A549 (cell line): ENCODE measurements at regions not wholly inside any gene's neighbourhood (a gene's known extent, or its start where the extent isn't known, plus 50 kb on each side); places are given as distances from the start of the nearest gene placed in this dataset.

Experiments
- ATAC-seq, 2 experiments: fragments of 200-7000 bp in 1 of 2; fragments of >200 bp in 1 of 2; cut with Nextera tagmentation in 1 of 2; cut with Tn5 transposase in 1 of 2; 3 replicates each; pipeline versions ENCODE4 v1.8.0 to v1.9.1; 2018 to 2020; ENCODE audit warnings: mild to moderate bottlenecking in 1 of 2, moderate library complexity in 1 of 2
- CTCF ChIA-PET: fragments of 300-600 bp; sonication (Branson Sonifier 250); formaldehyde crosslinking; extraction: SDS; loops from one replicate; lab custom pipeline; 2021; ENCODE audit warnings: antibody characterized with exemption, inconsistent platforms; lab: Yijun Ruan, JAX
- POLR2A ChIA-PET: fragments of 350-600 bp; formaldehyde crosslinking; extraction: SDS; loops from one replicate; lab custom pipeline; 2021; ENCODE audit warnings: antibody characterized with exemption, inconsistent platforms; lab: Yijun Ruan, JAX
- DNase-seq, 2 experiments: peaks; one replicate each; pipeline versions ENCODE4 v3.0.0 to v3.0.0-alpha.2; 2011 to 2016; ENCODE audit warnings: low read depth in 1 of 2, low spot score in 1 of 2
- FAIRE-seq: peaks from 2 replicates; lab custom pipeline; 2011; peaks lifted over from hg19 to GRCh38; lab: Jason Lieb, UNC
- H3K27ac ChIP-seq, 2 experiments: fragments of >200 bp; sonication (Bioruptor Twin); formaldehyde crosslinking; 3 replicates each; pipeline ENCODE4 v1.5.1; 2016 to 2017
- H3K4me1 ChIP-seq: fragments of >200 bp; sonication (Bioruptor Twin); formaldehyde crosslinking; 3 replicates; pipeline ENCODE4 v1.6.1; 2016
- H3K4me2 ChIP-seq: fragments of >200 bp; sonication (Bioruptor Twin); formaldehyde crosslinking; 3 replicates; pipeline ENCODE4 v1.6.1; 2016
- H3K4me3 ChIP-seq: fragments of >200 bp; sonication (Bioruptor Twin); formaldehyde crosslinking; 3 replicates; pipeline ENCODE4 v1.5.1; 2016
- H3K9me3 ChIP-seq: fragments of >200 bp; sonication (Bioruptor Twin); formaldehyde crosslinking; 3 replicates; pipeline ENCODE4 v1.6.1; 2016
- BHLHE40 ChIP-seq: IDR thresholded peaks from 2 replicates; pipeline ENCODE4 v1.6.1; 2012; ENCODE audit warnings: low read depth, low read length, inconsistent platforms
- CEBPB ChIP-seq, 2 experiments: fragments of >200 bp in 1 of 2; sonication (Bioruptor Twin) in 1 of 2; formaldehyde crosslinking in 1 of 2; IDR thresholded peaks; 2 replicates each; pipeline ENCODE4 v1.6.1; 2012 to 2016
- CHD4 ChIP-seq: fragments of 200-600 bp; sonication (generic); IDR thresholded peaks from 2 replicates; pipeline ENCODE4 v1.6.1; 2016; ENCODE audit warnings: antibody characterized with exemption, mild to moderate bottlenecking, borderline replicate concordance
- ELK1 ChIP-seq: fragments of 150-350 bp; IDR thresholded peaks from 2 replicates; pipeline ENCODE4 v1.6.1; 2014; ENCODE audit warnings: low read depth, mild to moderate bottlenecking, low read length
- EP300 ChIP-seq, 2 experiments: fragments of >200 bp; sonication (Bioruptor Twin); formaldehyde crosslinking; IDR thresholded peaks; 2 replicates in 1 of 2; 3 replicates in 1 of 2; pipeline ENCODE4 v1.6.1; 2016 to 2017
- ESRRA ChIP-seq: fragments of 150-350 bp; IDR thresholded peaks from 2 replicates; pipeline ENCODE4 v1.6.1; 2014; ENCODE audit warnings: mild to moderate bottlenecking, low read length, borderline replicate concordance
- FOSB ChIP-seq: fragments of 250-450 bp; sonication (Bioruptor Pico); IDR thresholded peaks from 2 replicates; pipeline ENCODE4 v1.5.0; 2020; ENCODE audit warnings: mild to moderate bottlenecking, moderate library complexity
- FOXS1 ChIP-seq: fragments of 250-450 bp; sonication (Bioruptor Pico); IDR thresholded peaks from 2 replicates; pipeline ENCODE4 v1.5.0; 2020; ENCODE audit warnings: mild to moderate bottlenecking, moderate library complexity
- GATA3 ChIP-seq: IDR thresholded peaks from 2 replicates; pipeline ENCODE4 v1.6.1; 2012; ENCODE audit warnings: borderline replicate concordance
- HOXA7 ChIP-seq: fragments of 250-450 bp; sonication (Bioruptor Pico); IDR thresholded peaks from 2 replicates; pipeline ENCODE4 v1.5.0; 2020; ENCODE audit warnings: mild to moderate bottlenecking, moderate library complexity
- HOXB5 ChIP-seq: fragments of 250-450 bp; sonication (Bioruptor Pico); IDR thresholded peaks from 2 replicates; pipeline ENCODE4 v1.5.0; 2020; ENCODE audit warnings: mild to moderate bottlenecking, moderate library complexity
- JUN ChIP-seq, 2 experiments: fragments of >200 bp; sonication (Bioruptor Twin); formaldehyde crosslinking; IDR thresholded peaks; 2 replicates in 1 of 2; 3 replicates in 1 of 2; pipeline ENCODE4 v1.6.1; 2016 to 2017
- KDM5A ChIP-seq: fragments of 200-600 bp; sonication (generic); IDR thresholded peaks from 2 replicates; pipeline ENCODE4 v1.6.1; 2016; ENCODE audit warnings: antibody characterized with exemption, mild to moderate bottlenecking
- MAFK ChIP-seq: fragments of 450-650 bp; IDR thresholded peaks from 2 replicates; pipeline ENCODE4 v1.6.1; 2014; ENCODE audit not compliant: partially characterized antibody
- MAX ChIP-seq: IDR thresholded peaks from 2 replicates; pipeline ENCODE4 v1.6.1; 2012
- MYC ChIP-seq: IDR thresholded peaks from 2 replicates; pipeline ENCODE4 v1.6.1; 2012; ENCODE audit warnings: mild to moderate bottlenecking, inconsistent platforms, low read length, improper control_type of control experiment, borderline replicate concordance
- NFE2L2 ChIP-seq: fragments of 150-350 bp; conservative IDR thresholded peaks from 2 replicates; pipeline ENCODE4 v1.6.1; 2014; ENCODE audit warnings: low read length
- NPAS2 ChIP-seq: fragments of 250-450 bp; sonication (Bioruptor Pico); IDR thresholded peaks from 2 replicates; pipeline ENCODE4 v1.8.0; 2022; ENCODE audit warnings: mild to moderate bottlenecking, moderate library complexity, borderline replicate concordance
- PHF8 ChIP-seq: fragments of 200-600 bp; sonication (generic); IDR thresholded peaks from 2 replicates; pipeline ENCODE4 v1.6.1; 2016; ENCODE audit warnings: low read depth, mild to moderate bottlenecking, antibody characterized with exemption, moderate library complexity, borderline replicate concordance
- RAD21 ChIP-seq, 2 experiments: fragments of >200 bp in 1 of 2; sonication (Bioruptor Twin) in 1 of 2; formaldehyde crosslinking in 1 of 2; IDR thresholded peaks in 1 of 2; conservative IDR thresholded peaks in 1 of 2; 2 replicates in 1 of 2; 3 replicates in 1 of 2; pipeline ENCODE4 v1.6.1; 2012 to 2018; ENCODE audit warnings: inconsistent platforms in 1 of 2
- RARB ChIP-seq: fragments of 250-450 bp; sonication (Bioruptor Pico); IDR thresholded peaks from 2 replicates; pipeline ENCODE4 v1.8.0; 2021; ENCODE audit warnings: mild to moderate bottlenecking, moderate library complexity
- RCOR1 ChIP-seq: fragments of 150-350 bp; IDR thresholded peaks from 2 replicates; pipeline ENCODE4 v1.6.1; 2014; ENCODE audit warnings: antibody characterized with exemption, low read length, low read depth
- RFX5 ChIP-seq: fragments of 450-650 bp; IDR thresholded peaks from 2 replicates; pipeline ENCODE4 v1.7.1; 2014; ENCODE audit warnings: antibody characterized with exemption, mild to moderate bottlenecking, moderate library complexity
- SMC3 ChIP-seq: fragments of >200 bp; sonication (Bioruptor Twin); formaldehyde crosslinking; IDR thresholded peaks from 3 replicates; pipeline ENCODE4 v1.6.1; 2018; ENCODE audit warnings: inconsistent platforms
- TP53 ChIP-seq: fragments of 250-450 bp; sonication (Bioruptor Pico); IDR thresholded peaks from 2 replicates; pipeline ENCODE4 v1.5.0; 2021; ENCODE audit warnings: mild to moderate bottlenecking, moderate library complexity
- USF2 ChIP-seq: fragments of 450-650 bp; IDR thresholded peaks from 2 replicates; pipeline ENCODE4 v1.6.1; 2014; ENCODE audit warnings: antibody characterized with exemption
- ZFP36 ChIP-seq: fragments of 450-650 bp; IDR thresholded peaks from 2 replicates; pipeline ENCODE4 v1.6.1; 2014; ENCODE audit warnings: borderline replicate concordance; ENCODE audit not compliant: partially characterized antibody
- WGBS: methylation state at CpG from one replicate; pipeline ENCODE4 v1.1.6; 2017; ENCODE audit errors: missing lambda C conversion rate; 5-methylcytosine and 5-hydroxymethylcytosine counted together
- TF ChIP-seq, protein P1 (sequence below): fragments of >200 bp; sonication (Bioruptor Twin); formaldehyde crosslinking; IDR thresholded peaks from 2 replicates; pipeline ENCODE4 v1.6.1; 2016

DNA sequence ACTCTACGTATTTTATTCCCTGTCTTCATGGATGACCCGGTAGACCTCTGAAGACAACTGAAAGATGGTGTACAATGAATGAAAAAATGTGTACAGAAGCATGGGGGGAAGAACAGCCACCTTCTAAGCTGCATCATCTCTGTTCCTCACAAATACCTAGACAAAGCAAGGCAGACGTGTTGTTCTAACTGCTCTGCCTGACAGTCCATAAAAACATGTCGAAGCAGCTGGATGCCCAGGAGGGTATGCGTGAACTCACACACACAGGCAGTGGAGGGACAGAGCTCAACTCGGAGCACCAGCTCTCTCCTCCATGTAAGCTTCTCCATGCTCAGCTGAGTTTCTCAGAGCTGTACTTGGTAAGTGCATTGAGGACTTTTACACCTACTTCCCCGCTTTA, 327.4 kb downstream of the CTTN start:
- no peak for ATAC-seq
- H3K4me2 ChIP-seq, result no peak overlapping the region
- H3K9me3 ChIP-seq, result no peaks in the 10 kb centered on the region
- no peak for DNase-seq
- H3K4me3 ChIP-seq, result no peak overlapping the region
- 89% methylated on average over 7 of the region's 7 CpGs for WGBS
- H3K4me1 ChIP-seq, result no peaks in the 10 kb centered on the region
- ChIA-PET POLR2A (no interaction called here), CTCF (interaction anchor here (1.4 kb wide), 2 partner anchors 11 to 31 kb away, joined by 3 to 4 read pairs; no protein-coding TSS in a partner anchor)
- no peak for FAIRE-seq
- no peak for TF ChIP-seq SMC3
- TF ChIP-seq, all 56 proteins: peak for 0
- no peak overlapping the region for H3K27ac ChIP-seq

- ATAC-seq (no peak), DNase-seq (no peak), FAIRE-seq (no peak)
- Histone ChIP-seq H3K9me3 (no peaks in the 10 kb centered on the region), H3K4me2 (no peak overlapping the region), H3K4me1 (no peaks in the 10 kb centered on the region), H3K4me3 (no peak overlapping the region), H3K27ac (no peak overlapping the region)
- ChIA-PET CTCF (interaction anchor here (0.7 to 1.4 kb wide), 2 partner anchors 12 to 29 kb away, joined by 3 read pairs; no protein-coding TSS in a partner anchor), POLR2A (no interaction called here)
- TF ChIP-seq ELK1 (no peak), ZFP36 (no peak), MAX (no peak), KDM5A (no peak), MAFK (no peak), CEBPB (IDR thresholded peaks at IDR 0.05) (no peak), NFE2L2 (no peak), USF2 (no peak), RCOR1 (no peak), GATA3 (no peak), RARB (CRISPR knock-in tag) (no peak), FOSB (CRISPR knock-in tag) (no peak), BHLHE40 (no peak)
- TF ChIP-seq, protein P1, sequence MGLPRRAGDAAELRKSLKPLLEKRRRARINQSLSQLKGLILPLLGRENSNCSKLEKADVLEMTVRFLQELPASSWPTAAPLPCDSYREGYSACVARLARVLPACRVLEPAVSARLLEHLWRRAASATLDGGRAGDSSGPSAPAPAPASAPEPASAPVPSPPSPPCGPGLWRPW, result no peak
- WGBS, result 81% methylated on average over 5 of the region's 5 CpGs
These were observed 328.7 kb downstream of the CTTN start for GRCh38 chr11:70727021-70727420.

GRCh38 chr11:70727899-70728620, 329.7 kb downstream of the CTTN start:
- ChIA-PET CTCF (no interaction called here), POLR2A (no interaction called here)
- 92% methylated on average over 15 of the region's 15 CpGs for WGBS
- TF ChIP-seq JUN (IDR thresholded peaks at IDR 0.05) (no peak), EP300 (IDR thresholded peaks at IDR 0.05) (no peak), MYC (no peak), CEBPB (IDR thresholded peaks at IDR 0.05) (no peak), GATA3 (no peak), KDM5A (no peak), TP53 (CRISPR knock-in tag) (no peak), CHD4 (no peak), FOXS1 (CRISPR knock-in tag) (no peak), RFX5 (no peak), HOXB5 (CRISPR knock-in tag) (no peak), NPAS2 (CRISPR knock-in tag) (no peak), USF2 (no peak), ESRRA (no peak), HOXA7 (no peak), PHF8 (no peak), RAD21 (conservative IDR thresholded peaks at IDR 0.05 in 1 of 2, IDR thresholded peaks at IDR 0.05 in 1 of 2) (no peak)
- no peak overlapping the region for H3K4me3 ChIP-seq
- H3K27ac ChIP-seq, result no peak overlapping the region
- DNase-seq, result no peak
- no peaks in the 10 kb centered on the region for H3K9me3 ChIP-seq
- ATAC-seq, result no peak
- H3K4me1 ChIP-seq, result no peaks in the 10 kb centered on the region
- no peak overlapping the region for H3K4me2 ChIP-seq
- no peak for FAIRE-seq
